A549 (cell line): ENCODE measurements at regions not wholly inside any gene's neighbourhood (a gene's known extent, or its start where the extent isn't known, plus 50 kb on each side); places are given as distances from the start of the nearest gene placed in this dataset.

Experiments
- BCL3 ChIP-seq: fragments of >200 bp; sonication (Bioruptor Twin); formaldehyde crosslinking; IDR thresholded peaks from 3 replicates; pipeline ENCODE4 v1.6.1; 2016
- CTCF ChIP-seq: fragments of >200 bp; sonication (Bioruptor Twin); formaldehyde crosslinking; IDR thresholded peaks from 3 replicates; pipeline ENCODE4 v1.5.1; 2016
- FOSL2 ChIP-seq, 2 experiments: fragments of 450-650 bp in 1 of 2; fragments of >200 bp in 1 of 2; sonication (Bioruptor Twin) in 1 of 2; formaldehyde crosslinking; IDR thresholded peaks; 2 replicates each; pipeline versions ENCODE4 v1.5.0 to v1.6.1; 2016 to 2020; ENCODE audit warnings: mild to moderate bottlenecking in 1 of 2, moderate library complexity in 1 of 2
- RCOR1 ChIP-seq: fragments of 150-350 bp; IDR thresholded peaks from 2 replicates; pipeline ENCODE4 v1.6.1; 2014; ENCODE audit warnings: antibody characterized with exemption, low read length, low read depth
- SREBF2 ChIP-seq: fragments of 450-650 bp; IDR thresholded peaks from 2 replicates; pipeline ENCODE4 v1.6.1; 2014; ENCODE audit warnings: mild to moderate bottlenecking, moderate library complexity

GRCh38 chr17:11109106-11109505, 131.9 kb upstream of the SHISA6 start:
- no peak for TF ChIP-seq FOSL2 (IDR thresholded peaks at IDR 0.05)
- TF ChIP-seq FOSL2 (CRISPR knock-in tag; IDR thresholded peaks at IDR 0.05): no peak
- TF ChIP-seq BCL3: no peak
- TF ChIP-seq RCOR1: no peak
- no peak for TF ChIP-seq CTCF
- TF ChIP-seq SREBF2: no peak
